HL-60 (cell line): ENCODE measurements at regions not wholly inside any gene's neighbourhood (a gene's known extent, or its start where the extent isn't known, plus 50 kb on each side); places are given as distances from the start of the nearest gene placed in this dataset.

Experiments used
- DNase-seq, 2 experiments: peaks; one replicate each; pipeline ENCODE4 v3.0.0-alpha.2; 2010 to 2020; ENCODE audit warnings: low read depth in 1 of 2, low spot score in 1 of 2
- H3K27ac ChIP-seq: fragments of 250-450 bp; sonication (Bioruptor Pico); replicated peaks from 2 replicates; pipeline ENCODE4 v1.5.1; 2020; ENCODE audit warnings: mild to moderate bottlenecking, moderate library complexity
- H3K27me3 ChIP-seq: fragments of 250-450 bp; sonication (Bioruptor Pico); 2 replicates; pipeline ENCODE4 v1.5.1; 2021; ENCODE audit warnings: mild to moderate bottlenecking, moderate library complexity; ENCODE audit not compliant: insufficient read depth, poor library complexity, severe bottlenecking
- H3K4me3 ChIP-seq: replicated peaks from 2 replicates; pipeline ENCODE4 v1.5.1; 2011; ENCODE audit warnings: mild to moderate bottlenecking, control low read depth, low read length; ENCODE audit not compliant: insufficient read depth
- GABPA ChIP-seq: IDR thresholded peaks from 2 replicates; pipeline ENCODE4 v1.6.1; 2012; ENCODE audit warnings: low read depth
- POLR2AphosphoS5 ChIP-seq: IDR thresholded peaks from 2 replicates; pipeline ENCODE4 v1.6.1; 2012; ENCODE audit warnings: low read depth
- SPI1 ChIP-seq: IDR thresholded peaks from 2 replicates; pipeline ENCODE4 v1.6.1; 2012; ENCODE audit warnings: low read depth, mild to moderate bottlenecking, borderline replicate concordance
- TF ChIP-seq, protein P1 (sequence below): IDR thresholded peaks from one replicate; pipeline ENCODE4 v1.5.1; 2011; ENCODE audit warnings: low read length, control low read depth, inconsistent platforms; ENCODE audit not compliant: insufficient read depth
- TF ChIP-seq, protein P2 (sequence below): IDR thresholded peaks from 2 replicates; pipeline ENCODE4 v1.6.1; 2012; ENCODE audit warnings: low read depth; ENCODE audit not compliant: insufficient replicate concordance

DNA sequence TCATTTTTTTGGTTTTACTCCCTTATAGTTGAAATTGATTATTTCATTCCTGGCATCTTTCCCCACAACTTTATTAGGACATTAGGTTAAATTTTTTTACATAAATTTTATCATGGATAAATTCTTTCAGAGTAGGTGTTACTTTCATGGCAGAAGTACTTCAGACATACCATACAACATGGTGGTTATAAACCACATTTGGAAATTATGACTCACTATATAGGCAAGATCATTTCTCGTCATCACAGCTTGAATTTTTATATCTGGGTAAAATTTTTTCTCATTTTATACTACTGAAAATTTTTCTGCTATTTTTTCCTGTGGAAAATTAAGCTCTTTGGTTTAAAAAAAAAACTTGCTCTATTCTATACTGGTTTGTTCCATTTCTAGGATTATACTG is 111.9 kb upstream of the COL5A2 start:
- TF ChIP-seq SPI1 (no peak), GABPA (no peak), POLR2AphosphoS5 (no peak)
- TF ChIP-seq, protein P1, sequence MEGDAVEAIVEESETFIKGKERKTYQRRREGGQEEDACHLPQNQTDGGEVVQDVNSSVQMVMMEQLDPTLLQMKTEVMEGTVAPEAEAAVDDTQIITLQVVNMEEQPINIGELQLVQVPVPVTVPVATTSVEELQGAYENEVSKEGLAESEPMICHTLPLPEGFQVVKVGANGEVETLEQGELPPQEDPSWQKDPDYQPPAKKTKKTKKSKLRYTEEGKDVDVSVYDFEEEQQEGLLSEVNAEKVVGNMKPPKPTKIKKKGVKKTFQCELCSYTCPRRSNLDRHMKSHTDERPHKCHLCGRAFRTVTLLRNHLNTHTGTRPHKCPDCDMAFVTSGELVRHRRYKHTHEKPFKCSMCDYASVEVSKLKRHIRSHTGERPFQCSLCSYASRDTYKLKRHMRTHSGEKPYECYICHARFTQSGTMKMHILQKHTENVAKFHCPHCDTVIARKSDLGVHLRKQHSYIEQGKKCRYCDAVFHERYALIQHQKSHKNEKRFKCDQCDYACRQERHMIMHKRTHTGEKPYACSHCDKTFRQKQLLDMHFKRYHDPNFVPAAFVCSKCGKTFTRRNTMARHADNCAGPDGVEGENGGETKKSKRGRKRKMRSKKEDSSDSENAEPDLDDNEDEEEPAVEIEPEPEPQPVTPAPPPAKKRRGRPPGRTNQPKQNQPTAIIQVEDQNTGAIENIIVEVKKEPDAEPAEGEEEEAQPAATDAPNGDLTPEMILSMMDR, result no peak
- TF ChIP-seq, protein P2, sequence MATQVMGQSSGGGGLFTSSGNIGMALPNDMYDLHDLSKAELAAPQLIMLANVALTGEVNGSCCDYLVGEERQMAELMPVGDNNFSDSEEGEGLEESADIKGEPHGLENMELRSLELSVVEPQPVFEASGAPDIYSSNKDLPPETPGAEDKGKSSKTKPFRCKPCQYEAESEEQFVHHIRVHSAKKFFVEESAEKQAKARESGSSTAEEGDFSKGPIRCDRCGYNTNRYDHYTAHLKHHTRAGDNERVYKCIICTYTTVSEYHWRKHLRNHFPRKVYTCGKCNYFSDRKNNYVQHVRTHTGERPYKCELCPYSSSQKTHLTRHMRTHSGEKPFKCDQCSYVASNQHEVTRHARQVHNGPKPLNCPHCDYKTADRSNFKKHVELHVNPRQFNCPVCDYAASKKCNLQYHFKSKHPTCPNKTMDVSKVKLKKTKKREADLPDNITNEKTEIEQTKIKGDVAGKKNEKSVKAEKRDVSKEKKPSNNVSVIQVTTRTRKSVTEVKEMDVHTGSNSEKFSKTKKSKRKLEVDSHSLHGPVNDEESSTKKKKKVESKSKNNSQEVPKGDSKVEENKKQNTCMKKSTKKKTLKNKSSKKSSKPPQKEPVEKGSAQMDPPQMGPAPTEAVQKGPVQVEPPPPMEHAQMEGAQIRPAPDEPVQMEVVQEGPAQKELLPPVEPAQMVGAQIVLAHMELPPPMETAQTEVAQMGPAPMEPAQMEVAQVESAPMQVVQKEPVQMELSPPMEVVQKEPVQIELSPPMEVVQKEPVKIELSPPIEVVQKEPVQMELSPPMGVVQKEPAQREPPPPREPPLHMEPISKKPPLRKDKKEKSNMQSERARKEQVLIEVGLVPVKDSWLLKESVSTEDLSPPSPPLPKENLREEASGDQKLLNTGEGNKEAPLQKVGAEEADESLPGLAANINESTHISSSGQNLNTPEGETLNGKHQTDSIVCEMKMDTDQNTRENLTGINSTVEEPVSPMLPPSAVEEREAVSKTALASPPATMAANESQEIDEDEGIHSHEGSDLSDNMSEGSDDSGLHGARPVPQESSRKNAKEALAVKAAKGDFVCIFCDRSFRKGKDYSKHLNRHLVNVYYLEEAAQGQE, result no peak
- DNase-seq, result no peak

DNA sequence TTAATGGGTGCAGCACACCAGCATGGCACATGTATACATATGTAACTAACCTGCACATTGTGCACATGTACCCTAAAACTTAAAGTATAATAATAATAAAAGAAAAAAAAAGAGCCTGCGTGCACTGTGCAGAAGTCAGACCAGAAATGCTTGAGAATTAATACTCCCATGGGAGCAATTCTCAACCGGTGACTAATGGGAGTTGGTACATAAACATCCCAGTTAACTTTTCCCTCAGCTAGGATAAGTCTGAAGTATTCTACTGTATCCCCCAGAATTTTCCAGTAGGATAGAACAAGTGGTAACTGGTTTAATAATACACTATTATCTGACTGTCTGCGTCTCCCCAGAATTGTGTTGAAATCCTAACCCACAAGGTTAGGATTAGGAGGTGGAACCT is 113.6 kb upstream of the COL5A2 start:
- Histone ChIP-seq H3K27ac (no peak overlapping the region), H3K27me3 (no peaks in the 10 kb centered on the region), H3K4me3 (no peak overlapping the region)
- TF ChIP-seq, protein P2, result no peak
- TF ChIP-seq, protein P1, result no peak
- no peak for TF ChIP-seq GABPA
- TF ChIP-seq SPI1, result no peak
- no peak for TF ChIP-seq POLR2AphosphoS5
- DNase-seq, result no peak

More for the DNA sequence above, 111.9 kb upstream of the COL5A2 start:
- no peaks in the 10 kb centered on the region for H3K27me3 ChIP-seq
- no peak overlapping the region for H3K4me3 ChIP-seq
- H3K27ac ChIP-seq, result no peak overlapping the region

DNA sequence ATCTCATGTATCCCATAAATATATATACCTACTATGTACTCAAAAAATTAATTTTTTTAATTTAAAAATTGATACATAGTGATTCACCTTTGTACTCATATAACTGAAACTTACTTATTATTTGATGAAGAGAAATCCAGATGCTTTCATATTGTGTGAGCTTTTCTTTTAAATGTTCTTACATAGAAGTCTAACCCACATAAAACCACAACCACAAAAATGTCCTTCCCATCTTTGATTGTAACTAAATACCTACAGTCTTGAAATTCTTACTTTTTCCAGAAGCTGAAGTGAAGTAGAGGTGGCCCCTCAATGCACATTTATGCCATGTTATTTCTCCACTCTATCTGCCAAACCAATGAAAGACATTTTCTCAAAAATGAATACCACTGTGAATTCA is 117.9 kb upstream of the COL5A2 start:
- no peak overlapping the region for H3K27ac ChIP-seq
- H3K4me3 ChIP-seq, result no peak overlapping the region
- DNase-seq, result no peak
- TF ChIP-seq SPI1 (no peak), POLR2AphosphoS5 (no peak), GABPA (no peak)
- TF ChIP-seq, protein P2, result no peak
- TF ChIP-seq, protein P1, result no peak
- no peaks in the 10 kb centered on the region for H3K27me3 ChIP-seq
